ENCODE measurements at regions not wholly inside any gene's neighbourhood (a gene's known extent, or its start where the extent isn't known, plus 50 kb on each side); places are given as distances from the start of the nearest gene placed in this dataset.
"Not testable (repeated sequence)": the region's sequence is repeated elsewhere in the genome, so short reads cannot be mapped to it uniquely, and the experiment has no call there.

DNA sequence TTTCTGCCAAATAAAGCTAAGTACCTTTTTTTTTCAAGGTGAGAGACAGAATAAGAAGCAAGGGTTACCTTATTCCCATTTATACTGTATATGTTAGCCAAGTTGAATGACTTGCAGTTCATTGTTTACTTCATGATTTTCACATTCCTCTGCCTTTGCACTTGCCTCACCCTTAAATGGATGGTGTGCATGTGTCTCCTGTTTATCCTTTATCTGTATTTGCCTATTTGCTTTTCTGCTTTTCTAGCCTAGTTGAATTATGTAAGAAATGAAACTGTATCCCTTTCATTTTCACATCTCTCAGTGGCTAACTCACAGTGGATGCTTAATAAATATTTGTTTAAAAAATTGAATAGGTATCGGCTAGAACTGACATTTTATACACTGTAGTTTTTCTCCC, 200.8 kb upstream of the ST8SIA4 start:
- no peak overlapping the region for H3K27ac ChIP-seq (ENCODE audit: low read length)
- no peaks in the 10 kb centered on the region for H3K27me3 ChIP-seq (ENCODE audit: low read depth, low read length)
- H3K4me1 ChIP-seq (ENCODE audit: control insufficient read depth in 1 of 2, insufficient read depth in 2 of 2, low read length in 2 of 2): no peaks in the 10 kb centered on the region
- H3K36me3 ChIP-seq (ENCODE audit: control insufficient read depth in 1 of 2, insufficient read depth in 2 of 2, low read length in 2 of 2): no peaks in the 10 kb centered on the region
- H3K4me3 ChIP-seq (ENCODE audit: low read depth in 1 of 2, low read length in 2 of 2): no peak overlapping the region
- no peaks in the 10 kb centered on the region for H3K9me3 ChIP-seq (ENCODE audit: control insufficient read depth in 1 of 2, low read length in 2 of 2)

DNA sequence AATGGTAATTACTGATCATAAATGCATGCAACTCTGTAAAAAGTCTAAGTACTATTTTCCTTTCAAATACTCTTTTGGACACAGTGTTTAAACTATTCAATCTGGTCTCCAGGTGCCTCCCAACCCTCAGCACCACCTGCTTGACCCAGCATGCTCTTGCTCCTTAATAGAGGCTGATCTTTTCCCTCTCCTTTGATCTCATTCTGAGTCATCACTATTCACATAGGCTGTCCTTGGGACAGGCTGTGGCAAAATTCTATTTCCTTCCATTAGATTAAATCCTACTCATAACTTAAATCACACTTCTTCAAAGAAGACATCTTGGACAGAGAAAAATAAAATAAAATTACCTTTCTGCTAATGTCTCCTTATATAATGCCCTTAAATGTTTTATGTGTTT, 199.4 kb upstream of the ST8SIA4 start:
- H3K27ac ChIP-seq (ENCODE audit: low read length): no peak overlapping the region
- H3K36me3 ChIP-seq (ENCODE audit: control insufficient read depth in 1 of 2, insufficient read depth in 2 of 2, low read length in 2 of 2): no peaks in the 10 kb centered on the region
- no peaks in the 10 kb centered on the region for H3K4me1 ChIP-seq (ENCODE audit: control insufficient read depth in 1 of 2, insufficient read depth in 2 of 2, low read length in 2 of 2)
- H3K27me3 ChIP-seq (ENCODE audit: low read depth, low read length): no peaks in the 10 kb centered on the region
- H3K4me3 ChIP-seq (ENCODE audit: low read depth in 1 of 2, low read length in 2 of 2): no peak overlapping the region
- H3K9me3 ChIP-seq (ENCODE audit: control insufficient read depth in 1 of 2, low read length in 2 of 2): no peaks in the 10 kb centered on the region

DNA sequence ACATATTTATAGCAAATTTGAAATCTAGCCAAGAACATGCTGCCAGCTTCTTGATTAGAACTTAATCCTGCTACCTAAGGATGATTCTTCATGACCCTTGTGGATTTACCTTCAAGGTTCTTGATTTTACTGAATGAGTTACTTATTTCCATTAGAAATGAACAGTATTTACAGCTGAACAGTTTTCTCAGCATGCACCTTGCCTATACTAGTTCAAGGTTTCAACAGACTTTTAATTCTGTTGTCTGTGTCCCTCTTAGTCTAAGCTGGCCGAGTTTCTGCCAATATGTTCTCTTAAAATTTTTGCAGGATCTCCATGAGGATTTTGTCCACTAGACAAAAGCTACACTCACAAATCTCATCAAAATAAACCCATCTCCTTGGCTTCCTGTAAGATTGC, 188.8 kb upstream of the ST8SIA4 start:
- no peak overlapping the region for H3K4me3 ChIP-seq (ENCODE audit: low read depth in 1 of 2, low read length in 2 of 2)
- H3K27me3 ChIP-seq (ENCODE audit: low read depth, low read length): no peaks in the 10 kb centered on the region
- no peaks in the 10 kb centered on the region for H3K9me3 ChIP-seq (ENCODE audit: control insufficient read depth in 1 of 2, low read length in 2 of 2)
- H3K27ac ChIP-seq (ENCODE audit: low read length): no peak overlapping the region
- no peaks in the 10 kb centered on the region for H3K36me3 ChIP-seq (ENCODE audit: control insufficient read depth in 1 of 2, insufficient read depth in 2 of 2, low read length in 2 of 2)
- H3K4me1 ChIP-seq (ENCODE audit: control insufficient read depth in 1 of 2, insufficient read depth in 2 of 2, low read length in 2 of 2): no peaks in the 10 kb centered on the region

DNA sequence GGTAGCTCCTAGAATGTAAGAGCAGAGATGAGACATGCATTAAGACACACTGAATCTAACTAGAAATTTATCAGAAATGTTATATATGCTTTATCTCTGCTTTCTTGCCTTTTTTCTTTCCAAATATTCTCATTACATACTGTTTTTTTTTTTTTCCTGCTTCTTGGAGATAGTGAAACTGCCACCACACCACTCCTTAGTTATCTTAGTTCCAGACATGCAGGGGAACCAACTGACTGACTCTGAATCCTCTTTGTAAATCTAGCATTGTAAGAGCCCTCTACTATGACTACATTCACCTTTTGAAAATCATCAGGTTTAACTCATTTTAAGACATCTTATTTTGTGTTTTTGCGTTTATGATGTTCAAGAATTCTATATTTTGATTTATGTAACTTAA, 181.3 kb upstream of the ST8SIA4 start:
- H3K4me3 ChIP-seq (ENCODE audit: low read depth in 1 of 2, low read length in 2 of 2): no peak overlapping the region
- H3K27ac ChIP-seq (ENCODE audit: low read length): no peak overlapping the region
- H3K9me3 ChIP-seq (ENCODE audit: control insufficient read depth in 1 of 2, low read length in 2 of 2): no peaks in the 10 kb centered on the region
- H3K36me3 ChIP-seq (ENCODE audit: control insufficient read depth in 1 of 2, insufficient read depth in 2 of 2, low read length in 2 of 2): no peaks in the 10 kb centered on the region
- H3K4me1 ChIP-seq (ENCODE audit: control insufficient read depth in 1 of 2, insufficient read depth in 2 of 2, low read length in 2 of 2): no peaks in the 10 kb centered on the region
- no peaks in the 10 kb centered on the region for H3K27me3 ChIP-seq (ENCODE audit: low read depth, low read length)

DNA sequence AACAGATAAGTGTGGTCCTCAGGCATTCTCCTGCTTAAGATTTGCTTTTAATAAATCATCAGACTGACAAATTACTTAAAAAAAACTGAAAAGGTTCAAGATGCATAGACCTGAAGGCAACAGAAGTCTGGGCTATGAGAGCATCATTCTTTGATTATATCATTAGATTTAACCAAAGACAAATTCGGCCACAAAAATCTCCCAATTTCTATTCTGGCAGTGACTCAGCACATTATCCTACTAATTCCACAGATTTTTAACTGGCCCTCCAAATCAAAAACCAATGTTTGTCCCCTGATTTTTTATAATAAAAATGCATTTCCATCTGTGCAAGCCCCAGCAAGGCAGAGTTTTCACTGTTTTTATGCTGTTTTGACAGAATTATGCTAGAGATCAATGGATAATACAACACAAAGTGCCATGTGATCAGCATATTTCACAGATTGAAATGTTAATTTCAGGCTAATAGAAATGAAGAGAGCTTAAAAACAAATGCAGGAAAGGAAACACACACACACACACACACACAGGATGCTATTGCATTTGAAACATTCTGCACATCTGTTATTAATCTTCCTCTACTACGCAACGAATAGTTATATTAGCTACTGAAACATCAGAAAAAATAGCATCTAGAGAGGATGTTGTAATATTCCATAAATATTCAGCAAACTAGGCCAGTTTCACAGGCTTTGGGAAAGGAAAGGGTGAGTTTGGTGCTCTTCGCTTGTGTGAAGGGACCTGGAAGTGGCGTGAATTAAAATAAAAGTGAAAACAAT, 177.6 kb upstream of the ST8SIA4 start:
- H3K36me3 ChIP-seq (ENCODE audit: control insufficient read depth in 1 of 2, insufficient read depth in 2 of 2, low read length in 2 of 2): no peaks in the 10 kb centered on the region
- no peak overlapping the region for H3K4me3 ChIP-seq (ENCODE audit: low read depth in 1 of 2, low read length in 2 of 2)

DNA sequence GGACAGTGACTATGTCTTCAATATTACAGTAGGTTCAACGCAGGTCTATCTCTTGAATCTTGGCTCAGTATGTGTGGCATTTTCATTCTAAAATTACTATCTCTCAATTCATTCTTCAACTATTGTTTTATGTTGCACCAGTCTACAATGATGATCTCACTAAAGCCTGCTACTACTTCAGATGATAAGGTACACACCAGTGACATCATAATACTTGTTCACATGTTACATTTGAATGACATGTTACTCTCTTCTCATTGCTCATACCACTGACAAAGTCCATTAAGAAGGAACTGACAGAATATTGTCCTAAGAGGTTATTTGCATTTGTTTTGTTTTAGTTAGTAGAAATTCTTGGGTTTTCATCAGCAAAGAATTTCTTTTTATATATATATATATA, 165.2 kb upstream of the ST8SIA4 start:
- Histone ChIP-seq H3K27ac (ENCODE audit: low read length) (no peak overlapping the region), H3K9me3 (ENCODE audit: control insufficient read depth in 1 of 2, low read length in 2 of 2) (peaks cover 0 to under 1% of the 10 kb centered on the region in 2 donors), H3K4me1 (ENCODE audit: control insufficient read depth in 1 of 2, insufficient read depth in 2 of 2, low read length in 2 of 2) (no peaks in the 10 kb centered on the region), H3K4me3 (ENCODE audit: low read depth in 1 of 2, low read length in 2 of 2) (no peak overlapping the region), H3K36me3 (ENCODE audit: control insufficient read depth in 1 of 2, insufficient read depth in 2 of 2, low read length in 2 of 2) (no peaks in the 10 kb centered on the region), H3K27me3 (ENCODE audit: low read depth, low read length) (no peaks in the 10 kb centered on the region)

More for the DNA sequence above, 177.6 kb upstream of the ST8SIA4 start:
- no peaks in the 10 kb centered on the region for H3K4me1 ChIP-seq (ENCODE audit: control insufficient read depth in 1 of 2, insufficient read depth in 2 of 2, low read length in 2 of 2)
- no peaks in the 10 kb centered on the region for H3K27me3 ChIP-seq (ENCODE audit: low read depth, low read length)
- H3K27ac ChIP-seq (ENCODE audit: low read length): no peak overlapping the region
- H3K9me3 ChIP-seq (ENCODE audit: control insufficient read depth in 1 of 2, low read length in 2 of 2): peaks cover 0 to 4% of the 10 kb centered on the region in 2 donors

DNA sequence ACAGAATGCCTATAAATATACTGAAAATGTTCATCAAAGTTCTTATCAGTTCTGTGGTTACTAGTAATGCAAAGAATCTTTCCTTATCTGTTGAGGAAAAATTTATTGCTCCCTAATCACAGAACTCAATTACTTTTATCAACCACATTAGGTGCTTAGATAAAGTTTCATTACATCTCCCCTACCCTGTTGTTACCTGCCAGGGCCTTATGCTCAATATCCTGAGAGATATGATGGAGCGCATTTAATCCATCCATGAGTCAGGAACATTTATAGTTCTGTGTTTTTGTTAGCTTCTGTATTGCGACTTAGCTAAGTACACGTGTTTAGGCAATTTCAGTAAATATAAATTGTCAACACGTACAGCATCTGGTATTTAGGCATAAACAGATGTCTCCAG, 164.3 kb upstream of the ST8SIA4 start:
- Histone ChIP-seq H3K9me3 (ENCODE audit: control insufficient read depth in 1 of 2, low read length in 2 of 2) (peaks cover 0 to 8% of the 10 kb centered on the region in 2 donors), H3K36me3 (ENCODE audit: control insufficient read depth in 1 of 2, insufficient read depth in 2 of 2, low read length in 2 of 2) (no peaks in the 10 kb centered on the region), H3K27me3 (ENCODE audit: low read depth, low read length) (no peaks in the 10 kb centered on the region), H3K27ac (ENCODE audit: low read length) (no peak overlapping the region), H3K4me1 (ENCODE audit: control insufficient read depth in 1 of 2, insufficient read depth in 2 of 2, low read length in 2 of 2) (no peaks in the 10 kb centered on the region), H3K4me3 (ENCODE audit: low read depth in 1 of 2, low read length in 2 of 2) (no peak overlapping the region)

DNA sequence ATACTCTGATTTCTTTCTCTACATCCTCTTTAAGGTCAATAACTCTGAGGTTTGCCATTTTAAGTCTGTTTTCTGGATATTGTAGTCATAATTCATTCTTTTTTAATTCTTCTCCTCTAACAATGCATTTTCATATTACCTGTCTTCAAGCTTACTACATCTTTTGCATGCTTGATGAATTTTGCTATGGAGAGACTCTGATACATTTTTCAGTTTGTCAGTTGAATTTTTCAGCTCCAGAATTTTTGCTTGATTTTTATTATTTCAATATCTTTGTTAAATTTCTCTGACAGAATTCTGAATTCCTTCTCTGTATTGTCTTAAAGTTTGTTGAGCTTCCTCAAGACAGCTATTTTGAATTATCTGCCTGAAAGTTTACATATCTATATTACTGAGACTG, 159.8 kb upstream of the ST8SIA4 start:
- peaks cover 0 to 11% of the 10 kb centered on the region in 2 donors for H3K9me3 ChIP-seq (ENCODE audit: control insufficient read depth in 1 of 2, low read length in 2 of 2)
- H3K27me3 ChIP-seq (ENCODE audit: low read depth, low read length): no peaks in the 10 kb centered on the region
- no peak overlapping the region for H3K4me3 ChIP-seq (ENCODE audit: low read depth in 1 of 2, low read length in 2 of 2)
- no peaks in the 10 kb centered on the region for H3K4me1 ChIP-seq (ENCODE audit: control insufficient read depth in 1 of 2, insufficient read depth in 2 of 2, low read length in 2 of 2)
- H3K36me3 ChIP-seq (ENCODE audit: control insufficient read depth in 1 of 2, insufficient read depth in 2 of 2, low read length in 2 of 2): no peaks in the 10 kb centered on the region
- H3K27ac ChIP-seq (ENCODE audit: low read length): no peak overlapping the region

DNA sequence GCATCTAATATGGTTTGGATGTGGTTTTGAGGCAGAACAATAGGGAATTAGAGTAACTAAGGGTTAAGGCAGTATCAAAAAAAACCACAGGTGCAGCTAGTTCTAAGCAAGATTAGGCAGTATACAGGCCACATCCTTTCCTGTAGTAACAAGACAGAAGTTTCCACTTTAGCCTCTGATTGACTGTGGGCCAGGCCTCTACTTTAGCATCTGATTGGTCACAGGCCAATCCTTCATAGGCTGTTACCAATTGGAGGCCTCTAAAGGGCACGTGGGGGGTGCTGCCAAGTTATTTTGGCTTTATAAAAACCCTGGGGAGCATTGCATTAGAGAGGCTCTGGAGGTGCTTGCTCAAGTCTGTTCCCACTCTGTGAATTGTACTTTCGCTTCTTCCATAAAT, 144.1 kb upstream of the ST8SIA4 start:
- Histone ChIP-seq H3K27me3 (ENCODE audit: low read depth, low read length) (no peaks in the 10 kb centered on the region), H3K4me3 (ENCODE audit: low read depth in 1 of 2, low read length in 2 of 2) (no peak overlapping the region), H3K9me3 (ENCODE audit: control insufficient read depth in 1 of 2, low read length in 2 of 2) (no peaks in the 10 kb centered on the region), H3K36me3 (ENCODE audit: control insufficient read depth in 1 of 2, insufficient read depth in 2 of 2, low read length in 2 of 2) (no peaks in the 10 kb centered on the region), H3K27ac (ENCODE audit: low read length) (no peak overlapping the region), H3K4me1 (ENCODE audit: control insufficient read depth in 1 of 2, insufficient read depth in 2 of 2, low read length in 2 of 2) (no peaks in the 10 kb centered on the region)

DNA sequence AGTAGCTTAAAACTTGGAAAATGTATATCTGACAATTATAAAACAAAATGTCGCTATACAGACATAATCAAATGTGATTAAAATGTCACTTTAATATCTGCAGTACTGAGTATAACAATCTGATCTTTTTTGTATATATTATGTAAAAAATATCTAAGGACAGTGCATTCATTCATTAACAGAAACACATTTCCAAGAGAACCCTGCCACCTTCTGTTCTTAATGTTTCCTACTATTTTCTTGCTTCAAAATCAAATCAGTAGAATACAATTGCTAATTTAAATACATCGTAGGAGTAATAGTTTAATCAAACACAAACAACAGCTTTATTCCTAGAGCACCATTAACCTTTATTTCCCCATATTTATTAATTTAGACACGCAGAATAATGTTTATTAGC, 142.6 kb upstream of the ST8SIA4 start:
- Histone ChIP-seq H3K4me3 (ENCODE audit: low read depth in 1 of 2, low read length in 2 of 2) (no peak overlapping the region), H3K27me3 (ENCODE audit: low read depth, low read length) (no peaks in the 10 kb centered on the region), H3K4me1 (ENCODE audit: control insufficient read depth in 1 of 2, insufficient read depth in 2 of 2, low read length in 2 of 2) (no peaks in the 10 kb centered on the region), H3K36me3 (ENCODE audit: control insufficient read depth in 1 of 2, insufficient read depth in 2 of 2, low read length in 2 of 2) (no peaks in the 10 kb centered on the region), H3K9me3 (ENCODE audit: control insufficient read depth in 1 of 2, low read length in 2 of 2) (no peaks in the 10 kb centered on the region), H3K27ac (ENCODE audit: low read length) (no peak overlapping the region)

DNA sequence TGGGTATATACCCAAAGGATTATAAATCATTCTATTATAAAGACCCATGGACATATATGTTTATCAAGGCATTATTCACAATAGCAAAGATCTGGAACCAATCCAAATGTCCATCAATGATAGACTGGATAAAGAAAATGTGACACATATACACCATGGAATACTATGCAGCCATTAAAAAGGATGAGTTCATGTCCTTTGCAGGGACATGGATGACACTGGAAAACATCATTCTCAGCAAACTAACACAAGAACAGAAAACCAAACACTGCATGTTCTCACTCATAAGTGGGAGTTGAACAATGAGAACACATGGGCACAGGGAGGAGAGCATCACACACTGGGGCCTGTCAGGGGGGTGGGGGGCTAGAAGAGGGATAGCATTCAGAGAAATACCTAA, 136.9 kb upstream of the ST8SIA4 start:
- H3K9me3 ChIP-seq (ENCODE audit: control insufficient read depth in 1 of 2, low read length in 2 of 2); H3K36me3 ChIP-seq (ENCODE audit: control insufficient read depth in 1 of 2, insufficient read depth in 2 of 2, low read length in 2 of 2); H3K4me1 ChIP-seq (ENCODE audit: control insufficient read depth in 1 of 2, insufficient read depth in 2 of 2, low read length in 2 of 2); H3K4me3 ChIP-seq (ENCODE audit: low read depth in 1 of 2, low read length in 2 of 2); H3K27ac ChIP-seq (ENCODE audit: low read length); H3K27me3 ChIP-seq (ENCODE audit: low read depth, low read length): not testable (repeated sequence)

DNA sequence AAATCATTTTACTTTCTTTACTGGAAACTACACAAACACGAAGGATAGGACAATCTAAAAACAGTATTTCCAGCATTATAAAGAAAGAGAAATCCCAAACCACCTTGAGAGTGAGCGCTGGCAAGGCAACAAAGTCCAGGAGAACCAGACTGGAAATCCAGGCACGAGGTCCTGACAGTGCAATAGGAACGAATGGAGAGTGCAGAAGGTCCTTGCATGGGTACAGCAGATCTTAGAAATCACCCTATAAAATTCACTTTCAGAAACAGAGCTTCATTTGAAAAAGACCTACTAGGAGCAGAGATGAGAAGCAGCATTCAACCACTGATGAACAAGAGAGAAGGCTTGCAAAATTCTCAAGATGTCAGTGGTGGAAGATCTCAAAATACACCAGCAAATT, 133.7 kb upstream of the ST8SIA4 start:
- H3K27ac ChIP-seq (ENCODE audit: low read length): no peak overlapping the region
- H3K9me3 ChIP-seq (ENCODE audit: control insufficient read depth in 1 of 2, low read length in 2 of 2): no peaks in the 10 kb centered on the region
- no peaks in the 10 kb centered on the region for H3K36me3 ChIP-seq (ENCODE audit: control insufficient read depth in 1 of 2, insufficient read depth in 2 of 2, low read length in 2 of 2)
- no peaks in the 10 kb centered on the region for H3K27me3 ChIP-seq (ENCODE audit: low read depth, low read length)
- no peak overlapping the region for H3K4me3 ChIP-seq (ENCODE audit: low read depth in 1 of 2, low read length in 2 of 2)
- no peaks in the 10 kb centered on the region for H3K4me1 ChIP-seq (ENCODE audit: control insufficient read depth in 1 of 2, insufficient read depth in 2 of 2, low read length in 2 of 2)
